GM12873 (cell line): ENCODE measurements at regions not wholly inside any gene's neighbourhood (a gene's known extent, or its start where the extent isn't known, plus 50 kb on each side); places are given as distances from the start of the nearest gene placed in this dataset.

ENCODE experiments used
- TF ChIP-seq, protein P1 (sequence below): IDR thresholded peaks from 2 replicates; pipeline ENCODE4 v1.5.1; 2012; ENCODE audit warnings: low read depth, mild to moderate bottlenecking, moderate library complexity, low read length, control low read depth; ENCODE audit not compliant: insufficient read depth; ENCODE audit errors: missing control alignments

GRCh38 chr16:54456291-54456690 lies 169.7 kb upstream of the IRX3 start:
- TF ChIP-seq, protein P1, sequence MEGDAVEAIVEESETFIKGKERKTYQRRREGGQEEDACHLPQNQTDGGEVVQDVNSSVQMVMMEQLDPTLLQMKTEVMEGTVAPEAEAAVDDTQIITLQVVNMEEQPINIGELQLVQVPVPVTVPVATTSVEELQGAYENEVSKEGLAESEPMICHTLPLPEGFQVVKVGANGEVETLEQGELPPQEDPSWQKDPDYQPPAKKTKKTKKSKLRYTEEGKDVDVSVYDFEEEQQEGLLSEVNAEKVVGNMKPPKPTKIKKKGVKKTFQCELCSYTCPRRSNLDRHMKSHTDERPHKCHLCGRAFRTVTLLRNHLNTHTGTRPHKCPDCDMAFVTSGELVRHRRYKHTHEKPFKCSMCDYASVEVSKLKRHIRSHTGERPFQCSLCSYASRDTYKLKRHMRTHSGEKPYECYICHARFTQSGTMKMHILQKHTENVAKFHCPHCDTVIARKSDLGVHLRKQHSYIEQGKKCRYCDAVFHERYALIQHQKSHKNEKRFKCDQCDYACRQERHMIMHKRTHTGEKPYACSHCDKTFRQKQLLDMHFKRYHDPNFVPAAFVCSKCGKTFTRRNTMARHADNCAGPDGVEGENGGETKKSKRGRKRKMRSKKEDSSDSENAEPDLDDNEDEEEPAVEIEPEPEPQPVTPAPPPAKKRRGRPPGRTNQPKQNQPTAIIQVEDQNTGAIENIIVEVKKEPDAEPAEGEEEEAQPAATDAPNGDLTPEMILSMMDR = no peak

- TF ChIP-seq, protein P1 = no peak
These were observed 168.6 kb upstream of the IRX3 start for GRCh38 chr16:54455030-54455725.

- TF ChIP-seq, protein P1 = no peak
These were observed 168.0 kb upstream of the IRX3 start for GRCh38 chr16:54454616-54455015.

GRCh38 chr16:54453871-54454270 lies 167.3 kb upstream of the IRX3 start:
- TF ChIP-seq, protein P1 = no peak

DNA sequence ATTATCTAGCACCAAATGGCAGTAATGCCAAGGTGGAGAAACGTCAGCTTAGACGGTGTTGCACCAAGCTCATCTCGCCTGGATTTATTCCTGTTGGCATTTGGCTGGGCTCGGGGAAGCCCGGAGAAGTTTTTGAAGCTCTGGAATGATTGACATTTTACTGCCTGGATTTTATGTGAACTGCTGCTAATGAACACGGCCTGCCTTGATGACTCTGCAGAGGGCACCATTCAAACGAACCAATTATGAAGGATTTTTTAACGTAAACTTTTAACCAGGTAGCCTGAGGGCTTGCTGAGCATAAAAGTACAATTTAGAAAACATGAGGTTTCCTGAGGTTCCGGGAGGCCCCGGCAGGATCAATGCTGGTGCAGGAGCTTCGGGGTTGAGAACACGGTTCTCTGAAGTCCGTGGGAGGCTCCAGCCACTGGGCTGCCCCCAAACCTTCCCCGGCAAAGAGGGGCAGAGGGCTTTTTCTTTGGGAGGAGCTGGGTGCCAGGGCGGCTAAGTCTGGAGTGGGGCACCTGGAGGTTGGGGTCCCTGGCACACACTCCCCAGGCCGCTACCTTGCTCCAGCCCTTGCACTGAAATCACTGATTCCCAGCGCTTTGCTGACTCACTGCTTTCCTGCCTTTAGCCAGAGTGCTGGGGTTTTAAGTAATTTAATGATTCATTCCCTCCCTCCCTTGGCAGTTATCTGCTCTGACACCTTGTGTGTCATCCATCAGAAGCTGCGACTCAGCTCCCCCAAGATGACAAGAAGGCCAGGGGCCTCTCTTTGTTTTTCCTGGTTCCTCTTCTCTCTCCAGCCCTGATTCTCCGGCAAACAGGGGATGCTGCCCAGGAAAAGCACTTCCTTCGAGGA lies 161.2 kb upstream of the IRX3 start:
- TF ChIP-seq, protein P1 = no peak

DNA sequence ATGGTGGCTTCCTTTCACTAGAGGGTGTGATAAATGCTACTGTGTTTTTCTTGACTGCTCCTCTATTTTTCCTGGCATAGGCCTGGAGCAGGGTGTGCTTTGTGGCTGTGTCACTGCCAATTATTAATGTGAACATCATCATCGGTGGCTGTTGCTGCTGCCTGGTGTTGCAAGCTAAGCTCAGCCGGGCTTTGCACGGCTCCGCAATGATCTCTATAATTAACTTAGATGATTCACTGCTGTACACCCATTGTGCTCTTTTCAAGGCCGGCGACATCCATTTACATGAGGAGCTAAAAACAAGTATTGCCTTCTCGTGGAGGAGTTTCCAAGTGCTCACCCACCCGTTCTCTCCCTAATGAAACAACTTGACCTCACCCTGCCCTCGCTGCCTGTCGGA lies 160.1 kb upstream of the IRX3 start:
- TF ChIP-seq, protein P1 = no peak

DNA sequence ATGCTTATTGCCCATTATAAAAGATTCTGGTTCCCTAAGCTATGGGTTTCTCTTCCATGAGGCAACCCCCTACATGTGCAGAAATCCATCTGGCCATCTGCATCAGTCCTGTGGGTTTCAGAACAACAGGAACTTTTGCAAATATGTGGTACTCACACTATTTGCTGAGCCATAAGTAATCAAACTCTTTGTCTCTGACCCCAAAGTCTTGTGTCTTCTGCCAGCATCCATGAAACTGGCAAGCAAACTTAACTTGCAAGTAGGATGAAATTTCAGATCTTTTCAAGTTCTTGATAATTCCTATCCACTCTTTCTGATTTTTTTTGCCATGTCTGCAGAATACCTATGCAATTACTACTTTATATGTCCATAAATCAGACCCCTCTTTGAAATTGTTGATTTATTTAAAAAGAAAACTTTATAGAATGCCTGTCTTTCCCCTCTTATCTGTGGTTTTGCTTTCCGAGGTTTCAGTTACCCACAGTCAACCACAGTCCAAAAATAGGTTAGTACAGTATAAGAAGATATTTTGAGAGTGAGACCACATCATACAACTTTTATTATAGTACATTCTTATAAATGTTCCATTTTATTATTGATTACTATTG lies 158.4 kb upstream of the IRX3 start:
- TF ChIP-seq, protein P1 = no peak
